Mesenteric fat pad (tissue), 1 donor: ENCODE measurements at regions not wholly inside any gene's neighbourhood (a gene's known extent, or its start where the extent isn't known, plus 50 kb on each side); places are given as distances from the start of the nearest gene placed in this dataset.
"Not testable (repeated sequence)": the region's sequence is repeated elsewhere in the genome, so short reads cannot be mapped to it uniquely, and the experiment has no call there.

Experiments
- DNase-seq: peaks from one replicate; pipeline ENCODE4 v3.0.0-alpha.2; 2020; ENCODE audit warnings: low spot score
- donor health status: DM: yes; HTN: yes; CAD: no.

GRCh38 chr15:20292422-20293005, 249.1 kb downstream of the GOLGA6L6 start:
- peak; percentile 89 for DNase-seq

DNA sequence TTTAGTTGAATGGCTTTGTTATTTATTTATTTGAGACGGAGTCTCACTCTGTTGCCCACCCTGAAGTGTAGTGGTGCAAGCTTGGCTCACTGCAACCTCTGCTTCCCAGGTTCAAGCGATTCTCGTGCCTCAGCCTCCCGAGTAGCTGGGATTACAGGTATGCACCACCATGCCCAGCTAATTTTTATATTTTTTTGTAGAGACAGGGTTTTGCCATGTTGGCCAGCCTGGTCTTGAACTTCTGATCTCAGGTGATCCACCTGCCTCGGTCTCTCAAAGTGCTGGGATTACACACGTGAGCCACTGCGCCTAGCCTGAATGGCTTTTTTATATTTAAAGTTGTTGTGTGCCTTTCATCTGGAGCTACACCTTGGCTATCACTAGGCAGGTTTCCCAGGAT, 250.0 kb downstream of the GOLGA6L6 start:
- not testable (repeated sequence) for DNase-seq

DNA sequence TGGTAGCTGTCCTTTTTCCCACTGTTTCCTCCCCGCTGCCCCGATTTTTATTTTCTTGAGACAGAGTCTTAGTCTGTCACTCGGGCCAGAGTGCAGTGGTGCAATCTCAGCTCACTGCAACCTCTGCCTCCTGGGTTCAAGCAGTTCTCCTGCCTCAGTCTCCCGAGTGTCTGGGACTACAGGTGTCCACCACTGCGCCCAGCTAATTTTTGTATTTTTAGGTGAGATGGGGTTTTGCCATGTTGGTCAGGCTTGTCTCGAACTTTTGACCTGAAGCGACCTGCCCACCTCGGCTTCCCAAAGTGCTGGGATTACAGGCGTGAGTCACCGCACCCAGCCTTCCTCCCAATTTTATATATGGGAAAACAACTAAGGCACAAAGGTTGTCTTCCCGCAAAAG, 251.0 kb downstream of the GOLGA6L6 start:
- DNase-seq = peak; percentile 88

DNA sequence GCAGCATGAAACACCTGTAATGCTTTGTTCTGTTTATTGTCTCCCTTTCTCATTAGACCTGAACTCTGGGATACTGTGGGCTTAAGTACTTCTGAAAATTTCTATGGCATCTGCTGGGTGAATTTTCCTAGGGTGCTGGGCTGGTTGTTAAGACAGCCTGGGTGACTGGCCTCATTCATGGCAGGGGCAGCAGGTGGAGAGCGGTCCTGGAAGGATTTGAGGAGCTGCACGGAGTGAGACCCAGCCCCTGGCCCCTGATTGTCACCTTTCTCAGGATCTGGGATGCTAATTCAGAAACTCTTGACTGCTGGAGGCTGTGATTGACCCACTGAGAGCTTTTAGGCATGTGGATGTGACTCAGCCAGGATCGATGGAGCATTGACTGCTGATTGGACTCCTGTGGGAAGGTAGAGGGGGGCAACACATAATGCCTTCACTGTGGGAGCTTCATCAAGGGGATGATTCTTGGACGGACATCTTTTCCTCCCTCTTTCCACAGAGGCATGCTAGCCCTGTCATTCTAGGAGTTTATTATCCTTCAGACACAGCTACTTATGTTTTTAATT, 252.0 kb downstream of the GOLGA6L6 start:
- DNase-seq = peak; percentile 87

DNA sequence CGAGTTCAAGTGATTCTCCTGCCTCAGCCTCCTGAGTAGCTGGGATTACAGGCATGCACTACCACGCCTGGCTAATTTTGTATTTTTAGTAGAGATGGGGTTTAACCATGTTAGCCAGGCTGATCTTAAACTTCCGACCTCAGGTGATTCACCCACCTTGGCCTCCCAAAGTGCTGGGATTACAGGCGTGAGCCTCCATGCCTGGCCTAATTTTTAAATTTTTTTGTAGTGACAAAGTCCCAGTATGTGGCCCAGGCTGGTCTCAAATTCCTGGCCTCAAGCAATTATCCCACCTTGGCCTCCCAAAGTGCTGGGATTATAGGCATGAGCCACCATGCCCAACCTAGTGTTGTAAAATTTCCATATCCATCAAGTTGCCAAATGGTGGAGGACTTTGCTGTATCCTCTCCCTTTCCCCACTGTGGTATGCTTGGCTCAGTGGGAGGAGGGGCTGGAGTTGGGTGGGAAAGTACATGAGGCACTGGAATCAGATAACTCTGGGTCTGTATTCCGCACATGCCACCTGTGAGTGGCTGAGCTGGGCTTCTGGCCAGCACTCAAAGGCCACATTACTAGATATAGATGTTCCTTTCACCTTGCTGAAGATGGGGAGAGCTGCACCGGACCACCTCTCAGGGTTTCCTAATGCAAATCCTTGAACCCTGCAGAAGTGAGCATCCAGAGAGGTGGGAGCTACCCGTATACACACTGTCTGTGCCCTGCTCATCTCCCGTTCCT, 252.6 kb downstream of the GOLGA6L6 start:
- peak; percentile 89 for DNase-seq

DNA sequence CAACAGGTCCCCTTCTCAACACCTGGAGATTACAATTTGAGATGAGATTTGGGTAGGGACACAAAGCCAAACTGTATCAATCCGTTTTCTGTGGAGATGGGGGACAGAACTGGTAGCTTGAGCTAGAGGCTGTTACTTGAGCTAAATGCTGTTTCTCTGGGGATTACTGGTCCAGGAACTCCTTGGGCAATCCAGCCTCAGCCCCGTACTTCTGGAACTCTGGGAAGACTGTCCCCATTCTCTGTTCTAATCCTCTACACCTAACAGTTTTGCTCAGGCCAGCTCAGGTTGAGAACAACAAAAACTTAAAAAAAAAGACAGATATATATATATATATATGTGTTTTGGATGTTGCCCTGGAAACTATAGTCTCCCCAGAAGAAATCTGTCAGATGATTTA, 255.0 kb downstream of the GOLGA6L6 start:
- DNase-seq = peak; percentile 82

GRCh38 chr15:20285696-20286300, 255.8 kb downstream of the GOLGA6L6 start:
- peak; percentile 90 for DNase-seq

DNA sequence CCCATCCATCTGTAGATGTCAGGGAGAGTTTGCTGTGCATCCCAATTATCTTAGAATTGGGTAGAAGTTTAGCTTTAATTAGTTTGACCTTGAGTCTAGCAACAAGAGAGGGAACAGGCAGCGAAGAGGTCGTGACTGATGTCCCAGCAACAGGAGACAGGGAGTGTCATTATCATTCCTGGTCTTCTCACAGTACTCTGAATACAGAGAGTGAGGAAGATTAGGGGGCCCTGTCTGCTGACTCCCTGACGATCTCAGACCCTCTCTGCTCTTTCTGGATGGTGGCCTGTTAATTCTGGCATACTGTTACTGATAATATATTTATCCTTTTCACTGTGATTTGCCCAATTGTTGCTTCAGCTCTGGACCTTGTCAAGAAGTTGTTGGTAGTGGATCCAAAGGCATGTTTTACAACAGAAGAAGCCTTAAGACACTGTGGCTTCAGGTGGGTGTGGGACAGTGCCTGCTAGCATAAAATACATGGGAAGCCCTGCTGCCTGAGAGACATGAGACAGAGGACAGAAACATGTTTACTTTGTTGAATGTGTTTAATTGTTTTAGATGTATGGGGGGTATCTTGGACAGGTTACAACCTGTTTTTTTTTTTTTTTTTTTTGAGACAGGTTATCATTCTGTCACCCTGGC, 256.6 kb downstream of the GOLGA6L6 start:
- DNase-seq = peak; percentile 45

GRCh38 chr15:20283651-20284050, 257.9 kb downstream of the GOLGA6L6 start:
- peak; percentile 85 for DNase-seq

GRCh38 chr15:20282491-20282943, 259.1 kb downstream of the GOLGA6L6 start:
- DNase-seq = peak; percentile 93

- DNase-seq = peak; percentile 90
Measured at GRCh38 chr15:20281567-20282275, 259.9 kb downstream of the GOLGA6L6 start.

DNA sequence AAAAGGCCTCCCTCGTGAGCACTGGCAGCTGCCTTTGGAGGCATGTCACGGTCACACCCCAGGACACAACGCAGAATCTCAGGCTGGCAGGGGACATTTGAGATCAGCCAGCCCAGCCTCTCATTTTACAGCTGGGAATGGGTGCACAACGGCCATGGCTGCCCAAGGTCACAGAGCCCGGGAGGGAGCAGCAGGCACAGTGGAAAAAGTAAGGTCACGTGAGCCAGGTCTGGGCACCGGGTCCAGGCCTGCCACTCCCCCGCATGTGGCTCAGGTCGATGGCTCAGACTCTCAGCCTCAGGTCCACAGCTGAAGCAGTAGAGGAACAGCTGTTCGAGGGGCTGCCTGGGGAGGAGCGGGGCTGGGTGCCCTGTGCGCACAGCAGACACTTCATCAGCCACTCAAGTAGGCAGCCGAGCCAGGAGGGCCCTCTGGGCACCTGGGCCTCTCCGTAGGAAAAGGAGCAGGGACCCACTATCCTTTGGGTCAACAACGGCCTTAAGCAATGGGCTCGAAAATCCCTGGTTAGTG, 260.6 kb downstream of the GOLGA6L6 start:
- no peak for DNase-seq

- DNase-seq = peak; percentile 92
Measured at GRCh38 chr15:20280141-20280932, 261.3 kb downstream of the GOLGA6L6 start.

DNA sequence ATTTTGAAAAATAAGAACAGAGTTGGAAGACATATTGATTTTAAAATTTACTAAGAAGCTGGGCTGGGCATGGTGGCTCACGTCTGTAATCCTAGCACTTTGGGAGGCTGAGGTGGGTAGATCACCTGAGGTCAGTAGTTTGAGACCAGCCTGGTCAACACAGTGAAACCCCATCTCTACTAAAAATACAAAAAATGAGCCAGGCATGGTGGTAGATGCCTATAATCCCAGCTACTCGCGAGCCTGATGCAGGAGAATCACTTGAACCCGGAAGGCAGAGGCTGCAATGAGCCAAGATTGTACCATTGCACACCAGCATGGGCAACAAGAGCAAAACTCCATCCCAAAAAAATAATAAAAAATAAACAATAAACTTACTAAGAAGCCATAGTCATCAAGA, 262.5 kb downstream of the GOLGA6L6 start:
- peak; percentile 78 for DNase-seq

DNA sequence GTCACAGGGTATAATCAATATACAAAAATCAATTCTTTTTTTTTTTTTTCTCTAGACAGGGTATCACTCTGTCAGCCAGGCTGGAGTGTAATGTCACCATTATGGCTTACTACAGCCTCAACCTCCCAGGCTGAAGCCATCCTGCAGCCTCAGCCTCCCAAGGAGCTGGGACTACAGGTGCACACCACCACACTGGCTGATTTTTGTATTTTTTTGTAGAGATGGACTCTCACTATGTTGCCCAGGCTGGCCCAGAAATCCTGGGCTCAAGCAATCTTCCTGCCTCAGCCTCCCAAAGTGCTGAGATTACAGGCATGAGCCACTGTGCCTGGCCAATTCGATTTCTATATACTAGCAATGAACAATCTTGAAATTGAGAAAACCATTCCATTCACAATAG, 263.2 kb downstream of the GOLGA6L6 start:
- peak; percentile 59 for DNase-seq

DNA sequence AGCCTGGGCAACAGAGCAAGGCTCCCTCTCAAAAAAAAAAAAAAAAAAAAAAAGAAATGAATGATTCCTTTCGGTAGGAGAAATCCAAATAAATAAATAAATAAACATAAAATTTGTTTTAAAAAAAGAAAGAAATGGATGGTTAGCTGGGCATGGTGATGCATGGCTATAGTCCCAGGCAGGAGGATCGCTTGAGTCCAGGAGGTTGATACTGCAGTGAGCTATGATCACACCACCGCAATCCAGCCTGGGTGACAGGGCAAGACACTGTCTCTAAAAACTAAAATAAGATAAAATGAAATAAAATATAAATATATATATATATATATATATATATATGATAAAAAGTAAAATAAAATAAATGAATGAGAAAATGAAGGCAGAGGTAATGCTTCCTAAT, 264.1 kb downstream of the GOLGA6L6 start:
- DNase-seq = peak; percentile 53

DNA sequence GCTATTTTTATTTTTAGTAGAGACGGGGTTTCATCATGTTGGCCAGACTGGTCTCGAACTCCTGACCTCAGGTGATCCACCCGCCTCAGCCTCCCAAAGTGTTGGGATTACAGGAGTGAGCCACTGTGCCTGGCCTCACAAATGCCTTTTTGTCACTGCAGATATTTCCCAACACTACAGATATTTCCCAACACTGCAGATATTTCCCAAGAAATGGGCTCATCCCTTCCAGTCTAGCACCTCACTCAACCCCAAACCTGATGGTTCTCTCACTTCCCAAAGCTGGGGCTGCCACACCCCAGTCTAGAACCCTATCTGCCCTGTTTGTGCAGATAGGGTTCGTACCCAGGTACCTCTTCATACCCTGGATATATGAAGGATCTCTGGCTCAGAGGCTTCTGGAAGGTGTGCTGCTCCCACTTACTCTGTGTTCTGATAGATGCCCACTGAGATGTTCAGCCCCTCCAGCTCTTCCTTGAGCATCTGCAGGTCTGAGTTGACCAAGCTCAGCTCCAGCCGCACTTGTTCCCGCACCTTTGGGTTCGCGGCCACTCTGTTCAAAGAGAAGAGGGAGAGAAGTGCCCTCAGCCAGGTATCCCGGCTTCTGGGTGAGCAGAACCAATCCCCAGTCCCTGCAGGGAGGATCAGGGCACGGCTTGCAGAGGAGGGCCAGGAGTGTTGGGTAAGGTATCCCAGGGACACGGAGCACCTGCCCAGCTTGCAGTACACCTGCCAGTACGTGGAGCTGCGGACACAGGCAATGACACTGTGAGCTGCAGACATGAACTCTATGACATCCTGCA, 265.1 kb downstream of the GOLGA6L6 start:
- DNase-seq = peak; percentile 90

DNA sequence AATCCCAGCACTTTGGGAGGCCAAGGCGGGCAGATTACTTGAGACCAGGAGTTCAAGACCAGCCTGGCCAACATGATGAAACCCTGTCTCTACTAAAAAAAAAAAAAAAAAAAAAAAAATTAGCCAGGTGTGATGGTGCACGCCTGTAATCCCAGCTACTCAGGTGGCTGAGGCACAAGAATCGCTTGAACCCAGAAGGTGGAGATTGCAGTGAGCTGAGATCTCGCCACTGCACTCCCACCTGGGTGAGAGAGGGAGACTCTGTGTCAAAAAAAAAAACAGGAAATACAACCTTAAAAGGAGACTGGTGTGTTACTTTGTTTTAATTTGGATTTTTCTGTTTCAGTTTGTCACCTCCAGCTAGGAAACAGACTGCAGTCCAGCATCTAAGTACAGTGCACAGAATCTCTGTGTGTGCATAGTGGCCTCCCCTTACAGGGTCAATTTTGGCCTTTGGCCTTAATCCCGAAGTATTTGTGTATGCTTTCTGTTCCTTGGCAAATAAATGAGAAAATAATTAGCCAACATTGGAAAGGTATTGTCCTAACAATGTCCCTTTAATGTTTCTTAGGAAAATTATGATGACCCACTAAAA, 266.1 kb downstream of the GOLGA6L6 start:
- peak; percentile 74 for DNase-seq
